SK-N-SH (cell line): ENCODE measurements at regions not wholly inside any gene's neighbourhood (a gene's known extent, or its start where the extent isn't known, plus 50 kb on each side); places are given as distances from the start of the nearest gene placed in this dataset.
A peak's percentile ranks its signal among the peaks of the same experiment; 100 is the strongest.

Source experiments
- CTCF ChIA-PET: fragments of 300-600, 350-600 bp; formaldehyde crosslinking; extraction: SDS; loops from one replicate; lab custom pipeline; 2021; lab: Yijun Ruan, JAX
- POLR2A ChIA-PET: fragments of 350-600 bp; sonication (Branson Sonifier 250); formaldehyde crosslinking; extraction: SDS; loops from one replicate; lab custom pipeline; 2020; ENCODE audit warnings: antibody characterized with exemption, inconsistent platforms; lab: Yijun Ruan, JAX
- DNase-seq: peaks from one replicate; pipeline ENCODE4 v3.0.0; 2012
- H2AFZ ChIP-seq: fragments of 200-600 bp; sonication (generic); 2 replicates; pipeline ENCODE4 v1.8.1; 2016; ENCODE audit warnings: antibody characterized with exemption, mild to moderate bottlenecking, low read depth
- H3F3A ChIP-seq: fragments of 200-600 bp; sonication (generic); replicated peaks from 2 replicates; pipeline ENCODE3; 2016; ENCODE audit warnings: antibody characterized with exemption, mild to moderate bottlenecking; ENCODE audit not compliant: insufficient read depth
- H3K27ac ChIP-seq, 2 experiments: fragments of 200-500 bp in 1 of 2; fragments of 200-600 bp in 1 of 2; sonication (Bioruptor generic) in 1 of 2; sonication (generic), shearing (Covaris generic) in 1 of 2; 2 replicates each; pipeline versions ENCODE4 v1.5.1 to v1.6.1; 2014 to 2016; ENCODE audit warnings: low read depth in 2 of 2, inconsistent platforms in 1 of 2, low read length in 1 of 2, mild to moderate bottlenecking in 1 of 2, mixed read lengths in 1 of 2
- H3K27me3 ChIP-seq: fragments of 200-600 bp; sonication (generic), shearing (Covaris generic); 2 replicates; pipeline ENCODE4 v1.6.1; 2016; ENCODE audit warnings: mixed run types; ENCODE audit not compliant: insufficient read depth
- H3K36me3 ChIP-seq, 2 experiments: fragments of 200-500 bp in 1 of 2; fragments of 200-600 bp in 1 of 2; sonication (Bioruptor generic) in 1 of 2; sonication (generic) in 1 of 2; replicated peaks in 1 of 2; 2 replicates each; pipeline versions ENCODE3 to v1.5.1; 2014 to 2016; ENCODE audit warnings: low read length in 1 of 2, mild to moderate bottlenecking in 1 of 2; ENCODE audit not compliant: insufficient read depth in 2 of 2, control insufficient read depth in 1 of 2
- H3K4me1 ChIP-seq, 2 experiments: fragments of 200-500 bp in 1 of 2; fragments of 200-600 bp in 1 of 2; sonication (Bioruptor generic) in 1 of 2; sonication (generic), shearing (Covaris generic) in 1 of 2; 2 replicates each; pipeline versions ENCODE4 v1.5.1 to v1.6.1; 2014 to 2016; ENCODE audit warnings: low read depth in 1 of 2, low read length in 1 of 2, mixed run types in 1 of 2; ENCODE audit not compliant: insufficient read depth in 2 of 2, control insufficient read depth in 1 of 2
- H3K4me2 ChIP-seq: fragments of 200-600 bp; sonication (generic), shearing (Covaris generic); 2 replicates; pipeline ENCODE4 v1.6.1; 2017; ENCODE audit warnings: mixed run types
- H3K4me3 ChIP-seq, 2 experiments: fragments of 200-500 bp in 1 of 2; fragments of 200-600 bp in 1 of 2; sonication (Bioruptor generic) in 1 of 2; sonication (generic), shearing (Covaris generic) in 1 of 2; 2 replicates each; pipeline versions ENCODE4 v1.5.1 to v1.8.1; 2014 to 2016; ENCODE audit warnings: low read depth in 2 of 2, inconsistent platforms in 1 of 2, low read length in 1 of 2, mild to moderate bottlenecking in 1 of 2, mixed read lengths in 1 of 2, moderate library complexity in 1 of 2
- H3K79me2 ChIP-seq: fragments of 200-600 bp; sonication (generic); 2 replicates; pipeline ENCODE4 v1.8.1; 2017; ENCODE audit warnings: mild to moderate bottlenecking; ENCODE audit not compliant: insufficient read depth
- H3K9ac ChIP-seq: fragments of 200-600 bp; sonication (generic); 2 replicates; pipeline ENCODE4 v1.6.1; 2017; ENCODE audit warnings: mixed run types
- H3K9me2 ChIP-seq: fragments of 200-600 bp; sonication (generic); 2 replicates; pipeline ENCODE4 v1.6.1; 2017; ENCODE audit warnings: mixed run types
- H3K9me3 ChIP-seq: fragments of 200-600 bp; sonication (generic); 2 replicates; pipeline ENCODE4 v1.6.1; 2017; ENCODE audit warnings: mixed run types, mild to moderate bottlenecking, moderate library complexity
- H4K20me1 ChIP-seq: fragments of 200-600 bp; sonication (generic); 2 replicates; pipeline ENCODE4 v1.6.1; 2017; ENCODE audit warnings: mild to moderate bottlenecking, mixed run types; ENCODE audit not compliant: insufficient read depth
- CHD2 ChIP-seq: fragments of 150-350 bp; IDR thresholded peaks from 2 replicates; pipeline ENCODE4 v1.6.1; 2018; ENCODE audit warnings: low read length; ENCODE audit not compliant: partially characterized antibody
- EP300 ChIP-seq, 2 experiments: IDR thresholded peaks; 2 replicates each; pipeline versions ENCODE4 v1.4.0 to v1.6.1; 2012; ENCODE audit warnings: borderline replicate concordance in 1 of 2, low read depth in 1 of 2, low read length in 1 of 2
- FOXM1 ChIP-seq: IDR thresholded peaks from 2 replicates; pipeline ENCODE4 v1.4.0; 2012; ENCODE audit warnings: low read depth, mild to moderate bottlenecking
- GABPA ChIP-seq: IDR thresholded peaks from 2 replicates; pipeline ENCODE4 v1.4.0; 2012; ENCODE audit warnings: low read depth, mild to moderate bottlenecking
- RCOR1 ChIP-seq: fragments of 150-350 bp; IDR thresholded peaks from 2 replicates; pipeline ENCODE4 v1.6.1; 2017; ENCODE audit warnings: antibody characterized with exemption, low read length
- REST ChIP-seq: IDR thresholded peaks from 2 replicates; pipeline ENCODE4 v1.6.1; 2012; ENCODE audit warnings: mild to moderate bottlenecking, low read depth, low read length, moderate library complexity
- RXRA ChIP-seq: IDR thresholded peaks from 2 replicates; pipeline ENCODE4 v1.4.0; 2012; ENCODE audit warnings: low read depth, mild to moderate bottlenecking, borderline replicate concordance
- SIN3A ChIP-seq: IDR thresholded peaks from 2 replicates; pipeline ENCODE4 v1.6.1; 2012; ENCODE audit warnings: low read depth, mild to moderate bottlenecking, low read length, moderate library complexity, borderline replicate concordance
- TAF1 ChIP-seq: IDR thresholded peaks from 2 replicates; pipeline ENCODE4 v1.6.1; 2012; ENCODE audit warnings: low read depth, mild to moderate bottlenecking, low read length, moderate library complexity, borderline replicate concordance
- TCF12 ChIP-seq: IDR thresholded peaks from 2 replicates; pipeline ENCODE4 v1.4.0; 2012
- TEAD4 ChIP-seq: IDR thresholded peaks from 2 replicates; pipeline ENCODE4 v1.4.0; 2012; ENCODE audit warnings: mild to moderate bottlenecking, borderline replicate concordance; ENCODE audit not compliant: insufficient read depth
- USF2 ChIP-seq: fragments of 150-350 bp; IDR thresholded peaks from 2 replicates; pipeline ENCODE4 v1.6.1; 2017; ENCODE audit warnings: antibody characterized with exemption, low read length, low read depth, borderline replicate concordance
- ZBTB33 ChIP-seq: IDR thresholded peaks from 2 replicates; pipeline ENCODE4 v1.4.0; 2012; ENCODE audit warnings: low read depth, borderline replicate concordance
- WGBS: methylation state at CpG from one replicate; pipeline ENCODE4 v1.1.6; 2017; ENCODE audit warnings: low lambda C conversion rate; 5-methylcytosine and 5-hydroxymethylcytosine counted together

GRCh38 chr6:148195511-148195910 is 147.1 kb upstream of the SASH1 start:
- CTCF ChIA-PET, result interaction anchor here (0.7 kb wide), 1 partner anchor 269 kb away, joined by 3 read pairs; no protein-coding TSS in a partner anchor
- no peak overlapping the region for H3K4me2 ChIP-seq
- no peaks in the 10 kb centered on the region for H3K9me2 ChIP-seq
- no peaks in the 10 kb centered on the region for H3K79me2 ChIP-seq
- no peak for DNase-seq
- 43% methylated on average over 5 of the region's 5 CpGs for WGBS
- no peaks in the 10 kb centered on the region for H3K36me3 ChIP-seq
- H3F3A ChIP-seq, result peaks cover 12% of the 10 kb centered on the region
- H4K20me1 ChIP-seq, result no peaks in the 10 kb centered on the region
- no peak overlapping the region for H3K4me3 ChIP-seq
- no peak overlapping the region for H3K27ac ChIP-seq
- TF ChIP-seq ZBTB33 (no peak), TEAD4 (no peak), SIN3A (no peak), TCF12 (no peak), FOXM1 (no peak), EP300 (IDR thresholded peaks at IDR 0.05; ENCODE audit: borderline replicate concordance in 1 of 2, low read depth in 1 of 2, low read length in 1 of 2) (no peak), CHD2 (no peak), TAF1 (no peak), USF2 (no peak), RCOR1 (no peak)
- H3K27me3 ChIP-seq, result no peaks in the 10 kb centered on the region
- POLR2A ChIA-PET, result no interaction called here
- H3K9me3 ChIP-seq, result no peaks in the 10 kb centered on the region
- 0 out of 4 replicates have a peak, but pooled peaks cover 0 to 3% of the 10 kb centered on the region in 2 experiments for H3K4me1 ChIP-seq
- no peak overlapping the region for H2AFZ ChIP-seq
- no peak overlapping the region for H3K9ac ChIP-seq

GRCh38 chr6:148199584-148199983 is 143.1 kb upstream of the SASH1 start:
- H3F3A ChIP-seq, result peaks cover 12% of the 10 kb centered on the region
- TF ChIP-seq REST, result no peak
- no peak for TF ChIP-seq GABPA
- no peak for TF ChIP-seq ZBTB33
- TF ChIP-seq RXRA, result no peak
- TF ChIP-seq FOXM1, result no peak
- no peak for TF ChIP-seq TEAD4
- no peaks in the 10 kb centered on the region for H3K4me1 ChIP-seq
- H3K4me3 ChIP-seq, result no peak overlapping the region
- no peaks in the 10 kb centered on the region for H3K79me2 ChIP-seq
- H4K20me1 ChIP-seq, result no peaks in the 10 kb centered on the region
- no peak overlapping the region for H3K27ac ChIP-seq
- H3K9ac ChIP-seq, result no peak overlapping the region
- no peaks in the 10 kb centered on the region for H3K36me3 ChIP-seq
- no peak for DNase-seq
- H3K4me2 ChIP-seq, result no peak overlapping the region
- H3K9me3 ChIP-seq, result no peaks in the 10 kb centered on the region
- ChIA-PET CTCF (no interaction called here), POLR2A (no interaction called here)
- 81% methylated on average over 3 of the region's 3 CpGs for WGBS
- no peaks in the 10 kb centered on the region for H3K27me3 ChIP-seq
- peak overlapping the region; percentile 29; the same call in 1 of the 2 replicates for H2AFZ ChIP-seq
- no peaks in the 10 kb centered on the region for H3K9me2 ChIP-seq
